Inflammatory macrophage treated with lipopolysaccharide for 1 hour (primary cell): ENCODE measurements at regions not wholly inside any gene's neighbourhood (a gene's known extent, or its start where the extent isn't known, plus 50 kb on each side); places are given as distances from the start of the nearest gene placed in this dataset.

Experiments used
- DNase-seq, 2 donors: peaks; one replicate each; pipeline ENCODE4 v3.0.0-alpha.2; 2020 to 2022

DNA sequence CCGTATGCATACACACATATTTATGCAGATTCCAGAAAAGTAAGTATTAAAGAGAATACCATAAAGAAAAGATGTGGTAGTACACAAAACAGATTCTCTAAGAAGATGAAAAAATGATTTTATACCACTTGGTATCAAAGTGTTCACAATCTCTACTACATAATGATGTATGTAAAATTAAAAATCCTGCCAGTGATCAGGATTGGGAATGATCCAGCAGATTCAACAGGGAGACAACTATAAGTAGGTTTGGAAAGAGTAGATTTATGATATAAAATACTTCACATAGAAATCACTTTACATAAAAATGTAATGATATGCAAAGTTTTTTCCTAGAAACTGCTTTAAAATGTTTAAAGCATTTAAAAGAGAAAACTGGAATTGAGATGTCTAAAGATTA is 447.0 kb downstream of the CNTNAP4 start:
- DNase-seq, result no peak

DNA sequence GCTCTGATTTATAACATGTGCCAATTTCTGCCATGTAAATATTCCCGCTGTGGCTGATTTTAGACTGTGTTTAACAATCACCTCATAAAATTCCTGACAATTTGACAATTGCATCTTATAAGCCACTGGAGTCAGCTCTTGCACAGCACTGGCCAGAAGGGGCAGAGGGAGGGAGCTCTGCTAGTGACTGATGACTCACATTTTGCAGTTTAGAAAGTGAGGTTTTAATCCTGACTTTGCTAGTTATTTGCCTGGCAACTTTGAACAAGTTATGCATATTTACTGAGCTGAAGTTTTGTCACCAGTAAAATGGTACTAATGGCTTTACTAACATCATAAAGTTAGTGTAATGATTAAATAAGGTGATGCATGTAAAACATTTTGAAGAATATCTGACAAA is 452.3 kb downstream of the CNTNAP4 start:
- no peak for DNase-seq

DNA sequence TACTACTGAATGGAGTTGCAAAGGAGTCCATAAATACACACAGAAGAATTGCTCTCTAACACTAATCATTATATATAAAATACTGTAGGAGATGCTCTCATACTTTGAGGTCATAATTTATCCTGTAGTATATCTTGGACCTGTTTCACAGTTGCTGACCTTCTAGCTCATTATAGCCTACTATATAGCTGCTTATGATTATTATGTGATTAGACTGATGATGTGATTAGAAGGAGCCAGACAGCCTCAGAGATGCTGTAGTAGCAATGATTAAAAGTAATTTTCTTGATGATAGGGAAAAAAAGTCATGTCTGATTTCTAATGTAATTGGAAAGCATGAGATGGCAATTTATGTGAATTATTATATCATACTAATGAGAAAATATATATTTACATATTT is 455.7 kb downstream of the CNTNAP4 start:
- DNase-seq, result no peak

DNA sequence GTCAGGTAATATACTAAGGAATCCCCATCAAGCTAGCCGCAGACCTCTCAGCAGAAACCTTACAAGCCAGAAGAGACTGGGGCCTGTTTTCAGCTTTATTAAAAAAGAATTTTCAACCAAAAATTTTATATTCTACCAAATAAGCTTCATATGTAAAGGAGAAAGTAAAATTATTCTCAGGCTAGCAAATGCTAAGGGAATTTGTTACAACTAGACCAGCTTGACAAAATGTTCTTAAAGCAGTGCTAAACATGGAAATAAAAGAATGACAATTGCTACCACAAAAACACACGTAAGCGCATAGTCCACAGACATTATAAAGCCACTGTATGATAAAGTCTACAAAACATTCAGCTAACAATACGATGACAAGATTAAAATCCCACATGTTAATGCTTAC is 449.4 kb upstream of the MON1B start:
- DNase-seq, result no peak

DNA sequence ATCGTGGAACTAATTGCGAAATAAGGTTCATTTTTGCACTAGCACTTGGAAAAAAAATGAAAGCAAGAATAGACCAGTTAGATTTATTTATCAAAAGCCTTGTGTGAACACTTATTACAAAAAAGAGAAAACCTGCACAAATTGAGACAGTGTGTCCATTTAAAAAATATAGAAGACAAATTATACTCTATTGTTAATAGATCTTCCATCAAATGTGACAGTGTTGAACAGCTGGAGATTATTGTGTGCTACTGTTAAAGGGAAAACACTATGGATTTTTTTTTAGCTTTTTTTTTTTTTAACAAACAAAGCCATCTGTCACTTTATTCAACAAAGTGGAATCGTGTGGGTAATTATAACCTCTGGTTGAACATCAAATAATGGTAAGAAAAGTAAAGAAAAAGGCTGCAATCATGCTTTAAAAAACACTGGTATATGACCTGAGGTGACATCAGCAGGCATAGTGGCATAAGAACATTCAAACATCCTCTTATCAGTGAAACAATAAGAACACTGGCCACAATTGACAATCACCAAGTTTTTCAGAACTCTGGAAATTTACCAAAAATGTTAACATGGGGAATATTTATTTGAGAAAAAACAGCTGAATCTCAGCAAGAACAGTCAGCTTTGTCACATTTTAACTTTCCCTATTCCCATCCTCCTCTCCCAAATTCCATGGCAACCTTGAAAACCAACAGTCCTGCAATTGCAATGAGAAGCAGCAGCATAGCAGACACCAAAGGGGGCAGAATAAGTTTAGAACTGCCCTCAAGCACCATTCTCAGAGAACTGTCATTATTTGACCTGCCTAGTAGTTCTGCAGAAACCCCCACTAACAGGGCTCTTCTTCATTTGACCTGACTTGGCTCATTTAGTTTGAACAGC is 442.3 kb upstream of the MON1B start:
- DNase-seq, result no peak

DNA sequence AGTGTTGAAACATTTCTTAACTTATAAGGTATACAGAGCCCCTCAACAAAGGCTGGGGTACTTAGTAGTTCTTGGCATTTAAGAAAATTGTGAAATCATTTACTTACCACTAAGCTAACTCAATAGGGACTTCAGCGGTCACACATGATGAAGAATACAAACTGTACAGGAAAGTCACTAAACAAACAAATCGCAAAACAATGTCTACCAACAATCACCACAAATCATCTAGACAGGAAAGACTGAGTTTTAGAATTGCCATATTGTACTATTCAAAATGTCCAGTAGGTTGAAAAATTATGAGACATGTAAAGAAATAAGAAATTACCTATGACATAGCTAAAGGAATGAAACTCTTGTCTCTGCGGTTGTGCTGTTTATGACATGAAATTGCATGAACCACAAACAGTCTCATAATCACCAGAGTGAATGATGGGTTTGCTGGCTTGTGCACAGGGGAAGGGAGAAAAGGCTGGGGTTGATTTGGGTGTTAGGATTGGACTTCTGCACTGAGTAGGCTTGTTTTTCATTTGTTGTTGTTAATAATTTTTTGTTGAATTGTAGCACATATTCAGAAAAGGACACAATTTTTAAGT is 441.1 kb upstream of the MON1B start:
- DNase-seq, result no peak

DNA sequence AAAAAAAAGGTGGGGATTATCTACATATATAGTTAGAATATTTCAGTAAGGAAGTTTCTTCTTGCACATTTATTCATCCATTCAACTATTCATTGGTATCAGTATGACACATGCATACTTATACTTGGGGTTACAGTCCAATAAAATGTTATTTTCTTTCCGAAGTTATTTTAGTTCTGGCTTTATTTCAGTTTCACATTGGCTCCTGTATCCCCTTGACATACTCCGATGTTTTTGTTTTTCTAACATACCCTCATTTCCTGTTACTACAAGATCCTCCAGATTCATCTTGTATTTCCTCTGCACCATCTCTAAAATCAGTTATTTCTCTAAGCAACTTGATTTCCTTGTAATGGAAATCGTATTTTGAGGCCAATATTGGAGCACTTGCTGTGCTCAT is 435.5 kb upstream of the MON1B start:
- no peak for DNase-seq

- DNase-seq, result no peak
Observed at GRCh38 chr16:76756423-76756822, 434.6 kb upstream of the MON1B start.

DNA sequence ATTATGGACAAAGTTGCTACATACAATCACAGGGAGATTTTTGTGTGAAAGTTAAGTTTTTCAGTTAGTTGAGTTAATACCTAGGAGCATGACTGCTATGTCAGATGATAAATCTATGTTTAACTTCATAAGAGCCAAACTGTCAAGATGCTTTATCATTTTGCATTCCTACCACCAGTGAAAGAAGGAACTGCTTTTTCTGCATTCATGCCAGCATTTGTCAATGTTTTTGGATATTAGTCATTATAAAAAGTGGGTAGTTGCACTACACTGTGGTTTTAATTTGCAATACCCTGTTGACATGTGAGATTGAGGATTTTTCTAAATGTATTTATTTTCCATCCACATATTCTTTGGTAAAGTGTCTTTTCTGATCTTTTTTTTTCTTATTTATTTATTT is 434.0 kb upstream of the MON1B start:
- DNase-seq, result no peak

DNA sequence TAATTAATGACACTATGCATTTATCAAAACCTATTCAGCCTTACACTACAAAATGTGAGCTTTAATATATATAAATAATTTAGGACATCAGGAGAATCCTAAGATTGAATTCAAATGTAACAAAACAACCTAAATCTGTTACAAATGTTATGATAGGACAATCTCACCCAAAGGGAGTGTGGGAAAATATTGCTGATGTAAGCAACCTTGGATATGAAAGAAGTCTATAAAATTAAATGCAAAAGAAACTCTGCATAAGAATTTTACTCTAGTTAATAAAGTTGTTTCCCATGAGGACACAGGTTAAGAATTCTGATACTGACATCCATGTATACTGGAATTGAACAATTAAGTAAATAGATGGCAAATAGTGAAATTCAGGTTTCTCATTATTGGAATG is 424.5 kb upstream of the MON1B start:
- no peak for DNase-seq

DNA sequence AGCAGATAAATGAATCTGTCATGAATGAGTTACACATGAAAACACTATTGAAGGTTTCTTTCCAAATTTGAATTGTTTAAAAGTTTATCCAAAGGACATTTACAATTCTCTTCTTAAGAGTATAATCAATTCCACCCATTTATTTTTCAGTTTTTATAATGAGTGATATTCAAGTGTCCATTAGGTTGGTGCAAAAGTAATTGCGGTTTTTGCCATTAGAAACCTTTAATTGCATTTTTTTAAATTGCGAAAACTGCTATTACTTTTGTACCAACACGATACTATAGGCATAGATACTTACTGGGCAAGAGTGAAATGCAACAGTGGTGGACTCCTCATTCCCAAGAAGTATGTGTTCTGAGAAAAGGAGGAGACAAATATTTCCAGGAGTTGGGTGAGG is 422.7 kb upstream of the MON1B start:
- DNase-seq, result no peak

DNA sequence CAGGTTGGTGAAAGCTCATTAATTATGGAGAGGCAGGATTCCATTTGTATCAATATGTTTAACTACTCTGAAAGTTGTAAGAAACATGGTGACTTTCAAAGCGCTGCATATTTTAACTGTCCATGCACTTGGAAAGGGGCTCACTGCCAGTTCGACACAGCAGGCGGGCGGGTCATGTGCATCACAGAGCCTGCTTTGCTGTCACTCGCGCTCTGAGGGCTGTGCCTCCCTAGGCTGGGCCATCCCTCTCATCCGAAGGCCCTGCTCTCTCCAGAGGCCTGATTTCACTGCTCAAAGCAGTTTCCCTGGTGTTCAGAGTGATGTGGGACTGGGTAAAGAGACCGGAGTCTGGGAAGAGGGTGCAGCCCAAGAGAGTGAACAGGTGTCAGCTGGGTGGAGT is 422.0 kb upstream of the MON1B start:
- DNase-seq, result no peak

DNA sequence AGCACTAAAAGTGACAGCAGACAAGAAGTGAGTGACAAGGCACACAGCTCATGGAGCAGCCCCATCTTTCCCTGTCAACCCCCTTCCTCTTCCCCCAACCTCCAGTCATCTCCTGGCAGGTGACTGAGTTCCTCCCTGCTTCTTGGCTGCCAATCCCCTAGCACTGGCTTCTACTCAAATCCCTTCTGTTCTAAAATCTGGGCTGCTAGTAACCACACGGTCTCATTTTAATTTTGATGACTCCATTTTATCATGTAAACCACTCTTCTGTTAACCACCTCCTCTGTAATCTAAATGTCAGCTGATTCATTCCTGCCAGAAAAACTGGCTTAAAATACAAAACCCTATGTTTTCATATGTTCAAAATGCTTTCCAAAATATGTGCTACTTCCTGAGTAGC is 419.8 kb upstream of the MON1B start:
- no peak for DNase-seq

DNA sequence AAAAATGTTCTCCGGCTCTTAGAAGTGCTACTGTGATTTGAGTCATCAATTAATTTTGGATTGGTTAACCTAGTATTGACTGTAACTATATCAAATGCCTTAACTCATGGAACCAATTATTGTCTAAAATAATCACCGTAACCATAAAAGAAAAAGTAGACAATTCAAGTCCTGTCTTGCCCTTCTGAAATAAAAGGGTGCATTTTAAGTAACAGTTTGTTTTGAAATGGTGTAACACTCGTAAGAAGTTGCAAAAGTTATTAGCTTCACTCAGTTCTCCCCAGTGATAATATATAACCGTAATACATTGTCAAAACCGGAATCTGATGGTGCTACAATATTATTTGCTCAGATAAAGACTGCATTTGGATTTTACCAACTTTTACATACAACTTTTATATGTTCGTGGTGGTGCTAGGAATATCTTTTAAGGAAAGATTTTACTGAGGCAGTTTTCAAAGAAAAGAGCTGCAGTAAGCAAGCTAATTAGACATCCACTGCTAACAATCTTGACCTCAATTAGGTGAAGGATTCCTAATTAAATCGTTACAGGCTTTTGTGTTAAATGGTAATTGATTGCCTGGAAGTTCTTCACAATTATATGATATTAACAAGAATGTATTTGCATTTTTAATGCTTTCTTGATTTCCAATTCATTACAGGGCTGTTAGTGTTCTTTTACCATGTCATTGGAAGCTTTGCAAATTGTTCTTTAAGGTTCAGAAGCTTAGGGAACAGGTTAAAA is 413.1 kb upstream of the MON1B start:
- DNase-seq, result no peak

DNA sequence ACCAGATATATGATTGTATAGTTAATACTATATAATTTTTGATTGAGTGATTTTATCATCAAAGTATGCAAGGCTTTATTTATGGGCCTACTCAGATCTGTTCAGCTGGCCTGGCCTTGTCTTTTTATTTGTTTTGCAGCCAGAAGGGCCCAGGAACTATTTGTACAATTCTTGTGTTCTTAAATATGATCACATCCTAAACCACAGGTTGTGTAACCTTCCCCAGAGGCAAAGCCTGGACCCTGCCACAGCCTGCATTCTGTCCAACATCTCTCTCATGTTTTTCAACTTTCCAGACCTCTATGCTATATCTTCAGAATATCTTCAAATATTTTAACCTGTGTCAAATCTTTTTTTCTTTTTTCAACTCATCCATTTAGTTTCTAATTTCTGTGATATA is 410.4 kb upstream of the MON1B start:
- DNase-seq, result no peak

GRCh38 chr16:76784530-76784929 is 406.5 kb upstream of the MON1B start:
- DNase-seq, result no peak

GRCh38 chr16:76787394-76787793 is 403.6 kb upstream of the MON1B start:
- DNase-seq, result no peak

GRCh38 chr16:76791151-76791550 is 399.8 kb upstream of the MON1B start:
- no peak for DNase-seq

DNA sequence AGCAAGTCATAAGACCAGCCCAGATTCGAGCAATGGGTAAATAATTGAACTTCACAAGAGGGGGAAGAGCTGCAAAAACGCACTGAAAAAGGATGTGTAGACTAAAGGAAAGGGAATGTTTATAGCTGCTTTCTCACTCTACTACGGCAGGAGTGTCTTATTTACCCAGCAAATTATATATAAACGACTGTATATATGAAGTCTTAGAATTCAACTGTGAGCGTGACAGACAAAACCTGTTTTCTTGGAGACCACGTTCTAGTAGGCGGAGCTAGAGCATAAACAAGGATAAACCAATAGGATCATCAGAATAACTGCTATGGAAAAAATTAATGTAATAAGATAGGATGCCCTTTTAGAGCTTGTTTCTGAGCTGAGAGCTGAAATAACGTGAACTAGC is 394.6 kb upstream of the MON1B start:
- DNase-seq, result no peak

GRCh38 chr16:76796978-76797377 is 394.0 kb upstream of the MON1B start:
- no peak for DNase-seq

- DNase-seq, result no peak
Observed at GRCh38 chr16:76797457-76797856, 393.5 kb upstream of the MON1B start.

DNA sequence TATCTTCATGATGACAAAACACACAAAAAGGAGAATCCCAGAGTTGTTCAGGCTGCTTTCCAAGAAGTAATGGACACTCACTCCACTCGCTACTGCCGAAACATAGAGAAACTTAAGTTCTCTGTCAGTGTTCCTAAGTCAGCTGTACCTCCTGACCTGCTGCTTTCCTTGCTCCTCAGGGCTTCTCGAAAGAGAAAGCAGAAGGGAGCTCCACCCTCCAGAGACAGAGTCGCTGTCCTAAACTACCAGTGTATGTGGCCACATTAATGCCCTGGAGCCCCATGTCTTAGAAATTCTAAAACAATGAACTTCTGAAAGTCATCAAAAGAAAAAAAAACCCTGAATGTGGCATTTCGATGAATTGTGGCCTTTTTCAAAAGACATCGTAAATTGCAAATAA is 390.8 kb upstream of the MON1B start:
- no peak for DNase-seq

GRCh38 chr16:76801357-76801756 is 389.6 kb upstream of the MON1B start:
- DNase-seq, result no peak

GRCh38 chr16:76816475-76816874 is 374.5 kb upstream of the MON1B start:
- no peak for DNase-seq
